ENCODE measurements at regions not wholly inside any gene's neighbourhood (a gene's known extent, or its start where the extent isn't known, plus 50 kb on each side); places are given as distances from the start of the nearest gene placed in this dataset.

- TF ChIP-seq, protein P1, sequence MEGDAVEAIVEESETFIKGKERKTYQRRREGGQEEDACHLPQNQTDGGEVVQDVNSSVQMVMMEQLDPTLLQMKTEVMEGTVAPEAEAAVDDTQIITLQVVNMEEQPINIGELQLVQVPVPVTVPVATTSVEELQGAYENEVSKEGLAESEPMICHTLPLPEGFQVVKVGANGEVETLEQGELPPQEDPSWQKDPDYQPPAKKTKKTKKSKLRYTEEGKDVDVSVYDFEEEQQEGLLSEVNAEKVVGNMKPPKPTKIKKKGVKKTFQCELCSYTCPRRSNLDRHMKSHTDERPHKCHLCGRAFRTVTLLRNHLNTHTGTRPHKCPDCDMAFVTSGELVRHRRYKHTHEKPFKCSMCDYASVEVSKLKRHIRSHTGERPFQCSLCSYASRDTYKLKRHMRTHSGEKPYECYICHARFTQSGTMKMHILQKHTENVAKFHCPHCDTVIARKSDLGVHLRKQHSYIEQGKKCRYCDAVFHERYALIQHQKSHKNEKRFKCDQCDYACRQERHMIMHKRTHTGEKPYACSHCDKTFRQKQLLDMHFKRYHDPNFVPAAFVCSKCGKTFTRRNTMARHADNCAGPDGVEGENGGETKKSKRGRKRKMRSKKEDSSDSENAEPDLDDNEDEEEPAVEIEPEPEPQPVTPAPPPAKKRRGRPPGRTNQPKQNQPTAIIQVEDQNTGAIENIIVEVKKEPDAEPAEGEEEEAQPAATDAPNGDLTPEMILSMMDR (conservative IDR thresholded peaks at IDR 0.05): no peak
- no peak for TF ChIP-seq EZH2 (IDR thresholded peaks at IDR 0.05; ENCODE audit: low read depth)
Observed at GRCh38 chr6:169145991-169146501, 107.6 kb downstream of the THBS2 start.
